GM23338 (cell line): ENCODE measurements at regions not wholly inside any gene's neighbourhood (a gene's known extent, or its start where the extent isn't known, plus 50 kb on each side); places are given as distances from the start of the nearest gene placed in this dataset.

Experiments
- ATAC-seq: fragments of 200-7000 bp; cut with Tn5 transposase; 3 replicates; pipeline ENCODE4 v1.9.1; 2020
- DNase-seq: peaks from one replicate; pipeline ENCODE4 v3.0.0-alpha.2; 2015; ENCODE audit warnings: low spot score
- H2AFZ ChIP-seq: fragments of 200-600 bp; sonication (generic); 2 replicates; pipeline ENCODE4 v1.8.0; 2016; ENCODE audit warnings: antibody characterized with exemption, mild to moderate bottlenecking, moderate library complexity
- H3F3A ChIP-seq: fragments of 200-600 bp; sonication (generic); replicated peaks from 2 replicates; pipeline ENCODE4 v1.8.0; 2017; ENCODE audit warnings: antibody characterized with exemption, mixed run types, low read depth
- H3K27ac ChIP-seq: fragments of 200-600 bp; sonication (generic); 2 replicates; pipeline ENCODE4 v1.6.1; 2016; ENCODE audit warnings: low read depth
- H3K27me3 ChIP-seq: fragments of 200-600 bp; sonication (generic); 2 replicates; pipeline ENCODE4 v1.8.0; 2016; ENCODE audit warnings: mild to moderate bottlenecking, mixed run types, moderate library complexity; ENCODE audit not compliant: insufficient read depth
- H3K36me3 ChIP-seq: fragments of 200-600 bp; sonication (generic); 2 replicates; pipeline ENCODE4 v1.8.0; 2016; ENCODE audit warnings: mild to moderate bottlenecking; ENCODE audit not compliant: insufficient read depth
- H3K4me1 ChIP-seq: fragments of 200-600 bp; sonication (generic); 2 replicates; pipeline ENCODE4 v1.8.0; 2016; ENCODE audit warnings: mild to moderate bottlenecking, moderate library complexity; ENCODE audit not compliant: insufficient read depth
- H3K4me2 ChIP-seq: fragments of 200-600 bp; sonication (generic); 2 replicates; pipeline ENCODE4 v1.7.1; 2017; ENCODE audit warnings: mixed run types
- H3K4me3 ChIP-seq: fragments of 200-600 bp; sonication (generic); 2 replicates; pipeline ENCODE4 v1.6.1; 2016; ENCODE audit warnings: mixed run types
- H3K79me2 ChIP-seq: fragments of 200-600 bp; sonication (generic); replicated peaks from 2 replicates; pipeline ENCODE4 v1.8.0; 2017; ENCODE audit warnings: mild to moderate bottlenecking; ENCODE audit not compliant: insufficient read depth
- H3K9me2 ChIP-seq: fragments of 200-600 bp; sonication (generic); 2 replicates; pipeline ENCODE4 v1.8.0; 2017; ENCODE audit not compliant: insufficient read depth
- H4K20me1 ChIP-seq: fragments of 200-600 bp; sonication (generic); replicated peaks from 2 replicates; pipeline ENCODE4 v1.8.0; 2017; ENCODE audit warnings: mild to moderate bottlenecking; ENCODE audit not compliant: insufficient read depth
- H3K27ac Mint-ChIP-seq: 2 replicates; pipeline ENCODE4 v1.8.0; 2020; ENCODE audit warnings: inconsistent platforms, mild to moderate bottlenecking, moderate library complexity, mixed read lengths
- H3K27me3 Mint-ChIP-seq: 3 replicates; pipeline ENCODE4 v1.8.0; 2022; ENCODE audit warnings: low read depth, mild to moderate bottlenecking, moderate library complexity, mixed read lengths, inconsistent platforms; ENCODE audit not compliant: insufficient read depth, poor library complexity
- H3K36me3 Mint-ChIP-seq: 3 replicates; pipeline ENCODE4 v1.8.0; 2021; ENCODE audit warnings: low read depth, mild to moderate bottlenecking, inconsistent platforms, moderate library complexity, mixed read lengths
- H3K4me1 Mint-ChIP-seq: 3 replicates; pipeline ENCODE4 v1.8.0; 2020; ENCODE audit warnings: mild to moderate bottlenecking, inconsistent platforms, mixed read lengths
- H3K4me3 Mint-ChIP-seq: 3 replicates; pipeline ENCODE4 v1.8.0; 2021; ENCODE audit warnings: moderate library complexity, mild to moderate bottlenecking, inconsistent platforms, mixed read lengths
- H3K9me3 Mint-ChIP-seq: 3 replicates; pipeline ENCODE4 v1.8.0; 2020; ENCODE audit warnings: moderate library complexity, mild to moderate bottlenecking, inconsistent platforms, mixed read lengths
- CREB1 ChIP-seq: fragments of 250-450 bp; sonication (Bioruptor Pico); IDR thresholded peaks from 2 replicates; pipeline ENCODE4 v1.5.0; 2020; ENCODE audit warnings: low read depth, mild to moderate bottlenecking, moderate library complexity
- CTCF ChIP-seq, 2 experiments: fragments of 200-600 bp in 1 of 2; sonication (generic) in 1 of 2; conservative IDR thresholded peaks; 2 replicates each; pipeline versions ENCODE4 v1.5.1 to v1.6.1; 2016 to 2017; ENCODE audit warnings: antibody characterized with exemption in 2 of 2, low read depth in 2 of 2, mild to moderate bottlenecking in 2 of 2, moderate library complexity in 1 of 2
- ETS1 ChIP-seq: IDR thresholded peaks from 2 replicates; pipeline ENCODE4 v1.6.1; 2016; ENCODE audit warnings: antibody characterized with exemption
- EZH2 ChIP-seq: fragments of 200-600 bp; sonication (generic); IDR thresholded peaks from one replicate; pipeline ENCODE4 v1.8.0; 2017; ENCODE audit warnings: antibody characterized with exemption, mild to moderate bottlenecking, low read depth; ENCODE audit not compliant: unreplicated experiment
- EZH2phosphoT487 ChIP-seq: fragments of 200-600 bp; sonication (generic); IDR thresholded peaks from one replicate; pipeline ENCODE4 v1.8.1; 2018; ENCODE audit warnings: antibody characterized with exemption; ENCODE audit not compliant: unreplicated experiment
- JUNB ChIP-seq: IDR thresholded peaks from one replicate; pipeline ENCODE4 v1.6.1; 2016; ENCODE audit warnings: antibody characterized with exemption; ENCODE audit not compliant: unreplicated experiment
- NANOG ChIP-seq: IDR thresholded peaks from 2 replicates; pipeline ENCODE4 v1.6.1; 2016; ENCODE audit warnings: antibody characterized with exemption, borderline replicate concordance
- POLR2AphosphoS5 ChIP-seq: IDR thresholded peaks from 2 replicates; pipeline ENCODE4 v1.6.1; 2016; ENCODE audit warnings: antibody characterized with exemption, low read depth
- REST ChIP-seq: IDR thresholded peaks from one replicate; pipeline ENCODE4 v1.6.1; 2018; ENCODE audit warnings: antibody characterized with exemption; ENCODE audit not compliant: unreplicated experiment
- STAT1 ChIP-seq: IDR thresholded peaks from one replicate; pipeline ENCODE4 v1.6.1; 2016; ENCODE audit warnings: antibody characterized with exemption; ENCODE audit not compliant: unreplicated experiment
- ZNF114 ChIP-seq: fragments of 250-450 bp; sonication (Bioruptor Pico); IDR thresholded peaks from 2 replicates; pipeline ENCODE4 v1.5.0; 2020; ENCODE audit warnings: mild to moderate bottlenecking, moderate library complexity
- ZNF331 ChIP-seq: fragments of 250-450 bp; sonication (Bioruptor Pico); IDR thresholded peaks from 2 replicates; pipeline ENCODE4 v1.5.0; 2020; ENCODE audit warnings: low read depth, mild to moderate bottlenecking, moderate library complexity
- ZNF462 ChIP-seq: fragments of 250-450 bp; sonication (Bioruptor Pico); IDR thresholded peaks from 2 replicates; pipeline ENCODE4 v1.5.0; 2020; ENCODE audit warnings: mild to moderate bottlenecking, moderate library complexity

- no peaks in the 10 kb centered on the region for H3K27me3 ChIP-seq
- H3K36me3 ChIP-seq, result no peaks in the 10 kb centered on the region
- no peak overlapping the region for H3K4me3 Mint-ChIP-seq
- no peaks in the 10 kb centered on the region for H3K36me3 Mint-ChIP-seq
- peaks cover 3% of the 10 kb centered on the region; the same call in 1 of the 2 replicates for H3K4me1 ChIP-seq
- no peak overlapping the region for H3K4me2 ChIP-seq
- H3K27ac ChIP-seq, result no peak overlapping the region
- H3K4me3 ChIP-seq, result no peak overlapping the region
- no peaks in the 10 kb centered on the region for H3K9me3 Mint-ChIP-seq
- no peaks in the 10 kb centered on the region for H3K27me3 Mint-ChIP-seq
- ATAC-seq (no peak), DNase-seq (no peak)
- no peaks in the 10 kb centered on the region for H4K20me1 ChIP-seq
- no peaks in the 10 kb centered on the region for H3K79me2 ChIP-seq
- H3F3A ChIP-seq, result no peaks in the 10 kb centered on the region
- no peak for TF ChIP-seq JUNB
- TF ChIP-seq STAT1, result no peak
- TF ChIP-seq CREB1, result no peak
- TF ChIP-seq CTCF (conservative IDR thresholded peaks at IDR 0.05; ENCODE audit: low read depth in 2 of 2), result no peak
- no peak for TF ChIP-seq NANOG
- TF ChIP-seq REST, result no peak
- TF ChIP-seq POLR2AphosphoS5, result no peak
- TF ChIP-seq ETS1, result no peak
- TF ChIP-seq EZH2, result no peak
- no peak for TF ChIP-seq ZNF331 (CRISPR knock-in tag)
- no peak for TF ChIP-seq EZH2phosphoT487
- TF ChIP-seq ZNF462 (CRISPR knock-in tag), result no peak
- TF ChIP-seq ZNF114 (CRISPR knock-in tag), result no peak
- no peaks in the 10 kb centered on the region for H3K9me2 ChIP-seq
- H3K27ac Mint-ChIP-seq, result no peak overlapping the region
- H2AFZ ChIP-seq, result no peak overlapping the region
- H3K4me1 Mint-ChIP-seq, result peaks cover 16% of the 10 kb centered on the region; the same call in 2 of the 3 replicates
Measured at GRCh38 chrX:20531667-20532066, 265.0 kb upstream of the RPS6KA3 start.
